Naive thymus-derived CD8-positive, alpha-beta T cell (primary cell): ENCODE measurements at regions not wholly inside any gene's neighbourhood (a gene's known extent, or its start where the extent isn't known, plus 50 kb on each side); places are given as distances from the start of the nearest gene placed in this dataset.

ENCODE experiments used
- ATAC-seq, 2 donors: fragments of 150-1000 bp; cut with Tn5 transposase in 1 of 2; sonication (Bioruptor Pico), chemical (Tn5 transposase) in 1 of 2; 1 replicate in 1 of 2; 2 replicates in 1 of 2; pipeline ENCODE4 v1.10.0; 2021; ENCODE audit warnings: mild to moderate bottlenecking in 2 of 2, moderate library complexity in 2 of 2
- POLR2A ChIA-PET: fragments of 350-600 bp; sonication (Branson Sonifier 250); formaldehyde crosslinking; loops from one replicate; lab custom pipeline; 2021; ENCODE audit warnings: antibody characterized with exemption; lab: Charles Lee
- DNase-seq, 10 donors: peaks; one replicate each; pipeline versions ENCODE4 v3.0.0 to v3.0.0-alpha.2; 2020 to 2022
- H3K27ac Mint-ChIP-seq, 10 donors: one replicate each; pipeline ENCODE4 v1.8.0; 2020 to 2022; ENCODE audit warnings: mild to moderate bottlenecking in 10 of 10, mixed read lengths in 10 of 10, moderate library complexity in 4 of 10, inconsistent platforms in 1 of 10
- H3K27me3 Mint-ChIP-seq, 5 donors: one replicate each; pipeline ENCODE4 v1.8.0; 2021 to 2022; ENCODE audit warnings: mixed read lengths in 5 of 5
- H3K36me3 Mint-ChIP-seq, 3 donors: one replicate each; pipeline ENCODE4 v1.8.0; 2020 to 2022; ENCODE audit warnings: mixed read lengths in 3 of 3, mild to moderate bottlenecking in 2 of 3, inconsistent platforms in 1 of 3
- H3K4me1 Mint-ChIP-seq, 4 donors: one replicate each; pipeline ENCODE4 v1.8.0; 2021 to 2022; ENCODE audit warnings: mixed read lengths in 4 of 4
- H3K4me3 Mint-ChIP-seq, 10 donors: one replicate each; pipeline ENCODE4 v1.8.0; 2020 to 2022; ENCODE audit warnings: mild to moderate bottlenecking in 10 of 10, mixed read lengths in 10 of 10, moderate library complexity in 6 of 10, inconsistent platforms in 1 of 10
- H3K9me3 Mint-ChIP-seq, 9 donors: one replicate each; pipeline ENCODE4 v1.8.0; 2020 to 2022; ENCODE audit warnings: mixed read lengths in 9 of 9, mild to moderate bottlenecking in 3 of 9, inconsistent platforms in 1 of 9, moderate library complexity in 1 of 9

GRCh38 chr3:27971600-27971999 lies 249.5 kb upstream of the EOMES start:
- POLR2A ChIA-PET: no interaction called here
- H3K27me3 Mint-ChIP-seq: no peaks in the 10 kb centered on the region

GRCh38 chr3:27976933-27977332 lies 254.8 kb upstream of the EOMES start:
- Mint-ChIP-seq H3K27ac (no peak overlapping the region), H3K27me3 (no peaks in the 10 kb centered on the region)
- POLR2A ChIA-PET: no interaction called here

More at GRCh38 chr3:27971600-27971999, 249.5 kb upstream of the EOMES start:
- Mint-ChIP-seq H3K9me3 (peaks cover 0 to 1% (median 0%) of the 10 kb centered on the region in 9 donors), H3K27ac (no peak overlapping the region), H3K4me3 (no peak overlapping the region), H3K4me1 (peaks cover 0 to 4% (median under 1%) of the 10 kb centered on the region in 4 donors), H3K36me3 (no peaks in the 10 kb centered on the region)
- ATAC-seq (no peak), DNase-seq (no peak)

GRCh38 chr3:27978440-27978839 lies 256.3 kb upstream of the EOMES start:
- no peak overlapping the region for H3K4me3 Mint-ChIP-seq
- POLR2A ChIA-PET: no interaction called here
- peaks cover 0 to 10% (median 0%) of the 10 kb centered on the region in 9 donors for H3K9me3 Mint-ChIP-seq
- ATAC-seq (no peak), DNase-seq (no peak)
- H3K27ac Mint-ChIP-seq: no peak overlapping the region
- peaks cover 0 to 8% (median 4%) of the 10 kb centered on the region in 4 donors for H3K4me1 Mint-ChIP-seq
- no peaks in the 10 kb centered on the region for H3K27me3 Mint-ChIP-seq
- H3K36me3 Mint-ChIP-seq: peaks cover 0 to 5% (median 0%) of the 10 kb centered on the region in 3 donors

More at GRCh38 chr3:27976933-27977332, 254.8 kb upstream of the EOMES start:
- DNase-seq: no peak
- H3K9me3 Mint-ChIP-seq: peaks cover 0 to 3% (median 0%) of the 10 kb centered on the region in 9 donors
- no peak overlapping the region for H3K4me3 Mint-ChIP-seq
- no peak for ATAC-seq
- peaks cover 0 to 5% (median 0%) of the 10 kb centered on the region in 3 donors for H3K36me3 Mint-ChIP-seq
- peaks cover 0 to 8% (median 4%) of the 10 kb centered on the region in 4 donors for H3K4me1 Mint-ChIP-seq

GRCh38 chr3:27985369-27986035 lies 255.9 kb upstream of the CMC1 start:
- Mint-ChIP-seq H3K27ac (no peak overlapping the region), H3K4me1 (peaks cover 2 to 7% (median 5%) of the 10 kb centered on the region in 4 donors), H3K9me3 (peaks cover 0 to 10% (median 2%) of the 10 kb centered on the region in 9 donors), H3K36me3 (peaks cover 0 to 12% (median 0%) of the 10 kb centered on the region in 3 donors), H3K4me3 (no peak overlapping the region), H3K27me3 (peaks cover 0 to 3% (median 0%) of the 10 kb centered on the region in 5 donors)
- ATAC-seq (no peak), DNase-seq (no peak)
- POLR2A ChIA-PET: no interaction called here

GRCh38 chr3:27986234-27986879 lies 255.1 kb upstream of the CMC1 start:
- H3K36me3 Mint-ChIP-seq: peaks cover 0 to 8% (median 0%) of the 10 kb centered on the region in 3 donors
- H3K27ac Mint-ChIP-seq: no peak overlapping the region
- H3K9me3 Mint-ChIP-seq: peaks cover 0 to 14% (median 2%) of the 10 kb centered on the region in 9 donors
- no peak for DNase-seq
- no peak overlapping the region for H3K4me3 Mint-ChIP-seq
- no peak for ATAC-seq
- peaks cover 0 to 6% (median 0%) of the 10 kb centered on the region in 4 donors for H3K4me1 Mint-ChIP-seq
- peaks cover 0 to 3% (median 0%) of the 10 kb centered on the region in 5 donors for H3K27me3 Mint-ChIP-seq
- POLR2A ChIA-PET: no interaction called here

GRCh38 chr3:27990324-27990723 lies 251.1 kb upstream of the CMC1 start:
- Mint-ChIP-seq H3K36me3 (peaks cover 0 to 7% (median 0%) of the 10 kb centered on the region in 3 donors), H3K4me3 (no peak overlapping the region), H3K4me1 (peaks cover 0 to 8% (median 0%) of the 10 kb centered on the region in 4 donors), H3K27ac (no peak overlapping the region), H3K9me3 (peaks cover 0 to 11% (median 1%) of the 10 kb centered on the region in 9 donors), H3K27me3 (peaks cover 0 to 3% (median 0%) of the 10 kb centered on the region in 5 donors)
- POLR2A ChIA-PET: no interaction called here
- DNase-seq (no peak), ATAC-seq (no peak)

DNA sequence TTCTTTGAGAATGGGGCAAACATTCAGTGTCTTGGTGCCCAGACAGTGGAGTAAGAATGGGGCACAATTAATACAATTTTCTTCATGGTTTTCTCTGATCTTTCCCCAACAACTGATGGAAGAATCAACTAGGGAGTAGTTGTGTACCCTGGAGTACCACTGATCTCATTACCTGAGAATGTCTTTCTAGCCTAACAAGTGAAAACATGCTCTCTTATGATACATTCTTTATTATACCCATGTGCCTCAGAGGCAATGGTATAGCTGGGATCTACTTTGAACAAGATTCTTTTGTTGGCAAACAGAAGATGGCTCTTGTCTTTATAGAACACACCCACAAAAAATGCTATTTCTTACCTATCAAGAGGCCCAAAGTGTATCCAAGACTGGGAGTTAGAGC lies 250.6 kb upstream of the CMC1 start:
- peaks cover 0 to 2% (median under 1%) of the 10 kb centered on the region in 3 donors for H3K36me3 Mint-ChIP-seq
- H3K27ac Mint-ChIP-seq: no peak overlapping the region
- peaks cover 0 to 8% (median 0%) of the 10 kb centered on the region in 4 donors for H3K4me1 Mint-ChIP-seq
- H3K4me3 Mint-ChIP-seq: no peak overlapping the region
- H3K27me3 Mint-ChIP-seq: peaks cover 0 to 3% (median 0%) of the 10 kb centered on the region in 5 donors
- POLR2A ChIA-PET: interaction anchor here (1.0 kb wide), 1 partner anchor 21 kb away, joined by 4 read pairs; no protein-coding TSS in a partner anchor
- DNase-seq: no peak
- peaks cover 0 to 11% (median 1%) of the 10 kb centered on the region in 9 donors for H3K9me3 Mint-ChIP-seq
- ATAC-seq: no peak

- POLR2A ChIA-PET: no interaction called here
- peaks cover 0 to 3% (median 0%) of the 10 kb centered on the region in 3 donors for H3K36me3 Mint-ChIP-seq
- no peak overlapping the region for H3K27ac Mint-ChIP-seq
- H3K27me3 Mint-ChIP-seq: peaks cover 0 to 3% (median 0%) of the 10 kb centered on the region in 5 donors
- H3K4me3 Mint-ChIP-seq: no peak overlapping the region
- DNase-seq: no peak
- ATAC-seq: no peak
- peaks cover 0 to 8% (median 0%) of the 10 kb centered on the region in 4 donors for H3K4me1 Mint-ChIP-seq
- H3K9me3 Mint-ChIP-seq: peaks cover 0 to 11% (median 2%) of the 10 kb centered on the region in 9 donors
These were observed 248.4 kb upstream of the CMC1 start for GRCh38 chr3:27993051-27993450.

- DNase-seq (no peak), ATAC-seq (no peak)
- H3K4me3 Mint-ChIP-seq: no peak overlapping the region
- peaks cover 0 to 22% (median 19%) of the 10 kb centered on the region in 3 donors for H3K36me3 Mint-ChIP-seq
- peaks cover 4 to 44% (median 14%) of the 10 kb centered on the region in 9 donors for H3K9me3 Mint-ChIP-seq
- H3K27me3 Mint-ChIP-seq: peaks cover 0 to 1% (median 0%) of the 10 kb centered on the region in 5 donors
- no peak overlapping the region for H3K27ac Mint-ChIP-seq
- POLR2A ChIA-PET: no interaction called here
- peaks cover 0 to 2% (median 0%) of the 10 kb centered on the region in 4 donors for H3K4me1 Mint-ChIP-seq
These were observed 240.8 kb upstream of the CMC1 start for GRCh38 chr3:28000608-28001007.

DNA sequence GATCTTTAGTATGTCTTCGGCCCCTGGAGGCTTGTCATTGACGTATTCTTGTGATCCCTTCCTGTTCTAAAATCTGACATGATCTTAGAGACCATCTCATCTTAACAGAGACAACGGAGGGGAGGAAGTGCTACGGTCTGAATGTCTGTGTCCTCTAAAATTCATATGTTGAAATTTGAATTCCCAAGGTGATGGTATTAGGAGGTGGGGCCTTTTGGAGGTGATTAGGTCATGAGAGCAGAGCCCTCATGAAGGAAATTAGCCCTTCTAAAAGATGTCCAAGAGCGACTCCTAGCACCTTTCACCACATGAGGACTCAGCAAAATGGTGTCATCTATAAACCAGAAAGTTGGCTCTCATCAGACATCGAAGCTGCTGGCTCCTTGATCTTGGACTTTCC lies 233.2 kb upstream of the CMC1 start:
- ATAC-seq: no peak
- peaks cover 0 to 1% (median 0%) of the 10 kb centered on the region in 4 donors for H3K4me1 Mint-ChIP-seq
- no peak overlapping the region for H3K27ac Mint-ChIP-seq
- no peak for DNase-seq
- peaks cover 2 to 12% (median 4%) of the 10 kb centered on the region in 9 donors for H3K9me3 Mint-ChIP-seq
- POLR2A ChIA-PET: no interaction called here
- H3K4me3 Mint-ChIP-seq: peak overlapping the region in 1 of 10 donors; percentile 53
- peaks cover 0 to 5% (median 5%) of the 10 kb centered on the region in 3 donors for H3K36me3 Mint-ChIP-seq
- H3K27me3 Mint-ChIP-seq: peaks cover 0 to 1% (median 0%) of the 10 kb centered on the region in 5 donors

DNA sequence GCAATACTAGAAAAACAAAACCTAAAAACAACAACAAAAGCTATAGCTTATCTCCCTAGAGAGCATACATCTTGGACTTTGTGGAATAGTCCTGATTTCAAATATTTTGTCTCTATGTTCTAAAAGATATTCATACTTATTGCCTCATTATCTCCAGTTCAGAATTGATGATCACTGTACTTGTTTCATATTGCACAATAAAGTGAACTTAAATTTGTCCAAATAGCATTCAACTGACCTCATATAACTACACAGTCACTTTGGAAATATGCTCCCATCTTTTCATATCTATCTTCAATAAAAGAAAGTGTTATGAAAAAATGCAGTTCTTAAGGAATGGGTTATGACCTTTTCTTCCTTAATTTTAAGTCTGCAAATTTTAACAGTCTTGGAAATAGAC lies 228.6 kb upstream of the CMC1 start:
- peaks cover 0 to 7% (median 2%) of the 10 kb centered on the region in 4 donors for H3K4me1 Mint-ChIP-seq
- POLR2A ChIA-PET: interaction anchor here (1.1 kb wide), 1 partner anchor 292 kb away, joined by 3 read pairs; no protein-coding TSS in a partner anchor

DNA sequence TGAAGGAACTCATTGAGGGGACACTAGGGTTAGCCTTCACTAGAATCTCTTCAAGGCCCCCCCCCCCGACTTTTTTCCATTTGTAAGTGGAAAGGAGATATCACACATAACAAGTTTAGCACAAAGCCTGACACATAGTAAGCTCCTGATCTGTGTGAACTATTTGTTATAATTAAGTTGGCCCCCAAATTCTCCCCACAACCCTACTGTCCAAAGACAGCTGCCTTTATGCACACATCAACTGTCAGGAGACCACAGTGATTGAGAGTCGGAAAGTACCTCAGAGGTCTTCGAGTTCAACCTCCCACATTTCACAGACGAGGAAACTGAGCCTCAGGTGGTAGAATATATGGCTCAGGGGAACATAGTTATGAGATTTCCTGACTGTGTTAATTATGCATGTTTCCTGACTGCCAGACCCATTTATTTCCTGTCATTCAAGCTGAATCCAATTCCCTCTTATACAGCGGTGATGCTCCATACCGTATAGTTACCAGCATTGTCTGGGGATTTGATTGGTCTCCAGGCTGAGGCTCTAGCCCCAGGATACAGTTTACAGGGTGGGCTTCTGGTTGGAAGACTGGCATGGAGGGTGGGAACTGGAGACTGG lies 227.4 kb upstream of the CMC1 start:
- no peaks in the 10 kb centered on the region for H3K36me3 Mint-ChIP-seq
- POLR2A ChIA-PET: interaction anchor here (0.7 to 1.1 kb wide), 2 partner anchors 94 to 293 kb away, joined by 3 to 7 read pairs; no protein-coding TSS in a partner anchor
- H3K27ac Mint-ChIP-seq: peak overlapping the region in 1 of 10 donors; percentile 9
- H3K27me3 Mint-ChIP-seq: no peaks in the 10 kb centered on the region
- H3K4me3 Mint-ChIP-seq: no peak overlapping the region
- peaks cover 0 to 7% (median 2%) of the 10 kb centered on the region in 4 donors for H3K4me1 Mint-ChIP-seq
- ATAC-seq (no peak), DNase-seq (no peak)
- H3K9me3 Mint-ChIP-seq: no peaks in the 10 kb centered on the region

More for the DNA sequence above, 228.6 kb upstream of the CMC1 start:
- ATAC-seq: no peak
- no peak overlapping the region for H3K4me3 Mint-ChIP-seq
- no peak overlapping the region for H3K27ac Mint-ChIP-seq
- H3K36me3 Mint-ChIP-seq: no peaks in the 10 kb centered on the region
- DNase-seq: no peak
- no peaks in the 10 kb centered on the region for H3K9me3 Mint-ChIP-seq
- no peaks in the 10 kb centered on the region for H3K27me3 Mint-ChIP-seq
